ENCODE measurements at regions not wholly inside any gene's neighbourhood (a gene's known extent, or its start where the extent isn't known, plus 50 kb on each side); places are given as distances from the start of the nearest gene placed in this dataset.
A peak's percentile ranks its signal among the peaks of the same experiment; 100 is the strongest.
"Not testable (repeated sequence)": the region's sequence is repeated elsewhere in the genome, so short reads cannot be mapped to it uniquely, and the experiment has no call there.

DNA sequence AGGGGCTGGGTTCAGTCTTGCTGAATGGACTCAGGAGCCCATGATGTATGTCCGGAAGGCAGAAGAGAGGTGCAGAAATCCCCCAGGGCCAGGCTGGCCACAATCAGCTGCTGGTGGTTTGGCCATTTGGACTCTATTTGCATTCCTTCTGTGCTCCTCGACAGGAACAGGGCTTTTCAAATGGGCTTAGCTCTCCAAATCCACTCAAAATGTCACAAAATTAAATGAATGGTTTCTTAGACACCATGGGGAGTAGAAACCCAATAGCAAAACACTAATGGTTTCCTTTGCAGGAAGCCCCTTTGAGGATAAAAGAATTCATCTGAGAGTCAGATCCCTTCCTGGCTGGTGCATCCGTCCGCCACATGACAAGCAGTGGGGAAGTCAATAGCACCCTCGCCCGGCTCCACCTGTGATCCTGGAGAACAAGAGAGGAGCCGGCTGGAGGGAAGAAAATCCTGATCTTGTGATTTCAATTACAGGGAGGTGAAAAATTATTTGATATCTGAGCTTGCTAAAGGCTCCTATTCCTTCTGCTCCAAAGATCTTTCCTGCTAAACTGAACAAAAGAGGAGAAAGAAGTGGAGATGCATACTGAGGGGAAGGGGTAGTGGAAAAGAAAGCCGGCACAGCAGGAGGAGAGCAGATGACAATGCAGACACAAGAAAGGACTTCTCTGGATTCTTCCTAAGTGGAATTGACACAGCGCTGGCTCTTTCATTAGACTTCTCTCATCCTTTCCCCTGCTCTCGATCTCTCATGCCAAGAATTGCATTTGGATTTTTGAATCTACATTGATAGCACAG, 190.7 kb downstream of the C7orf25 start:
- no peak for DNase-seq

DNA sequence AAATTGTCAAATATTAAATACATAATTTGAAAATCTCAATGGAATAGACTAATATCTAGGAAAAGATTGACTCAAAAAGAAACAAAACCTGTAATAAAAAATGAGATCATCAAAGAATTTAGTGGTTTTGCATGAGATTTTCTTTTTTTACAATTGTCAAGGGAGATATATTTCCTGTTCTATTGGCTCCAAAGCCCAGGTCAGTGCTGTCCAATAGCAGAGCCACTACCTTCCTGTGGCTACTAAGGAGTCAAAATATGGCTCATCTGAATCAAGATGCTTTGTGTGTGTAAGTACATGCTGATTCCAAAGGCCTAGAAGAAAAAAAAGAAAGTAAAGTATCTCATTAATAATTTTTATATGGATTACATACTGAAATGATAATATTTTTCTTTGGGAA, 191.9 kb downstream of the C7orf25 start:
- DNase-seq, result no peak

DNA sequence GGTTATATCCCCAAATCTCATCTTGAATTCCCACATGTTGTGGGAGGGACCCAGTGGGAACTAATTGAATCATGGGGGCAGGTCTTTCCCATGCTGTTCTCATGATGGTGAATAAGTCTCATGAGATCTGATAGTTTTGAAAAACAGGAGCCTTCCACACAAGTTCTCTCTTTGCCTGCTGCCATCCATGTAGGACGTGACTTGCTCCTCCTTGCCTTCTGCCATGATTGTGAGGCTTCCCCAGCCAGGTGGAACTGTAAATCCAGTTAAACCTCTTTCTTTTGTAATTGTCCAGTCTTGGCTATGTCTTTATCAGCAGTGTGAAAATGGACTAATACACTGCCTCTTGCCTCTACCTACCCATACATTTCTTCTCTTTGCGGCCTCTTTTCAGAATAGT, 193.4 kb downstream of the C7orf25 start:
- not testable (repeated sequence) for DNase-seq

DNA sequence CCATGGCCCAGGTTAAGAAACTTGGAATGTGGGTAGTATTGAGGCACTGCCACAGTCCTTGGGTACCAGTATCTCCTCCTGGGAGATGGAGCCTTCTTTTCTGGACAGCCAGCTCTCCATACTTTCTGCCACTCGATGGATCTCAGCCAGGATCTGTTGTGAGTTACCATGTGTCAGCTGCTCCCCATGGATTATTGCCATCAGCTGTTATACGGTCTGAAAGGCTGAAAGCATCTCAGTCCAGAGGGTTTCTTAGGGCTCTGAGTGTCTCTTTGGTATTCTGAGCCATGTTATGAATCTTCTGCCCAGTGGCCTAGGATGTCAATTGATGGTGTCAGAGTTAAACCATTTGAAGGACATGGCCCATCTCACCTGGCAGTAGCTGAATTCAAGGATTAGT, 197.5 kb downstream of the C7orf25 start:
- no peak for DNase-seq

DNA sequence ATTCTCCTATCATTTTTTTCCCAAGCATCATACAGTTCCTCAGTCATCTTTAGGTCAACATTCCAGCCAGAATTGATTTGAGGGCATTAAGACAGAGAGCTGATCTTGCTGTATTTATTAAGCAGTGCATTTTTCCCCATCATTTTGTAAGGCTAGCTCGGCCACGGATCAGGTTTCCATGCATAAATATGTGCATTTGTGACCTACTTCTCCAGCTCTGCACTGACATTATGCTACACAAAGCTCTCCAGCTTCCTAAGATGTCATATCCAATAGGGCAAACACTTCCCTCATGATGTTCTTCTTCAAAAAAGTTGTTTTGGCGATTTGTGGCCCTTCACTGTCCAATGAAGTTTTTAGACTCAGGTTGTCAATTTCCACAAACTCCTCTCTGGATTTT, 202.6 kb downstream of the C7orf25 start:
- DNase-seq, result no peak

DNA sequence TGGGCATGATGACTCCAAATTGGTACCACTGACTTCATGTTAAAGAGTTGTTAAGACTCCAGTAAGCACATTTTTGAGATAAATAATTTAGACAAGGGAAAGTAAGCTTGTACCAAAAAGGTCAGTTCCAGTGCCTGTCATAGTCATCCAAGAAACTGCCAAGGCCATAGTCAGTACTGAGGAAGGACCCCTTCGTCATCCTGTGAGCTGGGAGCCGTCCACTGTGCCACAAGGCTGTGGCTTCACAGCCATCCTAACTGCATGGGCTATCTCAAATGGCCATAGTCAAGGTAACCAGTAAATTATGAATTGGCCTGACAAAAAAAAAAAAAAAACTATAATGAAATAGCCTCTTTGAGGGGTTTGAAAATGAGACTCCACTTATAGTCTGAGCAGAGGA, 207.2 kb downstream of the C7orf25 start:
- no peak for DNase-seq

DNA sequence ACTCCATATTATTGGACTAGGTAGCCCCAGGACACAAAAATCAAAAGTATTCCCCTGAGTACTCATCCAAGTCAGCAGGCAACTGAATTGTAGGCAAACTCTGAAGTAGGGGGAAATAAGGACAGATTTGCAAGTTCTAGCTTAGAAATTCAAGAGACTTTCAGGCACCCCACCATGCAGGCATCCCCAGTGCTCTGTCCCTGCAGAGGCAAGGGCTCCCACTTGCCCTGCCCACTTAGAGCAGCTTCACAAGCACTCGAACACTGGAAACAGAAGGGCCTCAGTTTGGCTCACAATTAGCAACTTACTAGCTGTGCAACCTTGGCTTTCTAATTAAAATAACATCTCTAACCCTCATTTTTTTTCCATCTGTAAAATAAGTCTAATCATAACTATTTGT, 209.2 kb downstream of the C7orf25 start:
- no peak for DNase-seq

DNA sequence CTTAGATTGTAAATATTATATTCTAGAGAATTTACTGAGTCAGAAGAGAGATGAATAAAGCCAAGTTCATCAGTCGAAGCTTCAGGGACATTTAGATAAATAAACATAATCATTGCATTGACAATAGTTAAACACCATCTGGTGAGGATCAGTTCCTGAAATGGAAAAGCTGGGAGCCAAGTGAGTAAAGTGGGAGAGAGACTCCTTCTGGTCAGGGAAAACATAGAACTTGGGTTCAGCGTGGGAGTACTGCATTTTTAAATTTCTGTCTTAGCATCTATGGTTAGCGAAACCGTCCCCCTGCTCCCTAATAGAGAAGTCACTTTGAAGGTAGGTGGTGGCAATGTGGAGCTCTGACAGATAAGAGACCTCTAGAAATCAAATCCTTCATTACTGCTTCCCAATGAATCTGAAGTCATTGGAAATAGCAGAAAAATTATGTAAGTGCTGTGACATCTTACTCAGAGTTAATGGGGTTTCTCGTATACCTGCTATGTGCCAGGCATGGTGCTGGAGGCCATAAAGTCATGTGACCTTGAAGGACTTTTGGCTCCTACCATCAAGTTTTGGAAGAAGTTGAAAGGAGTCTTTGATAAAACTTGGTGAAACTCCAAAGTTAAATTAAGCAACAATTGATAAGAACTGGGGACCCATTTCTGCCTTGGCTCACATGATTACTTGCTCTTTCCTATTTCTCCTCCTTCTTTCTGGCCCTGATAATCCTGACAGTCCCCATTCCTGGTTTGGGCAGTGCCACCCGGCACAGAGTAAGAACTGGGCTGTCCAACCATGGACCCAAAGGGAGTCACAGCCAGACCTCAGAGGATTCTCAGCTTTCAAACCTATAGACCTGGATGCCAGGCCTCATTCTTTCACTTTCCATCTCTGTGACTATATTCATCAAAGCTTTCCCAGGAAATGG, 211.2 kb downstream of the C7orf25 start:
- no peak for DNase-seq

DNA sequence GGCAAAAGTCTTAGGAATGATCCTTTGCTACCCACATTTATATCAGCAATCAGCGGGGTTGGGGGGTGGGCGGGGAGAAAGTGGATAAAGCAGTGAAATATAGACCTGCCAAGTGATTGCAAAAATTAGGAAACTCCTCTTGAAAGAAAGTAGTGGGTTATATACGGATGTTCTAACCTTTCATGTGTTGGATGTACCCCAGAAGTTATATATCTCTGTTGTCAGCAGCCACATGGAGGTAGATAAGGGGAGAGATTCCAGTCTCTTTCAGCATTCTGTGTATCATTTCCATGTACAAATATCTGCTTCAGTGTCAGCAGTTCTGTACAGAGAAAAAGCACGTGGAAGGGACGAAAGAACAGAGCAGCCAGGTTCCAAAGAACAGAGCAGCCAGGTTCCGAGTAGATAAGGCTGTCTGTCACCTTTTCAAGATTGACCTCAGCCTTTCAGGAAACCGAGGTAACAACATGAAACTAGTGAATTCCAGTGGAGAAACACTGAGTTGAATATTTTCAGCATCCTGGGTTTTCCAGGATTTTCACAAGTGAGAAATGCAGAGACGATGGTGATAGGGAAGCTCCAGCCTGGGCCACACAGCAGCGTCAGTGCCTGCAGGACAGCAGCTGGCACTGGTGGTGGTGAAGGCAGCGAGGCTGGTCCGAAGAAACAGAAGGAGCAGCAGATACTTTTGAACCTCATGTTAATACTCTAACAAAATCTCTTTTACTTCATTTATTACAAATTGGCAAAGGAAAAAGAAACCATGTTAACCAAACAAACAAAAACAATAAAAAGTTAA, 212.3 kb downstream of the C7orf25 start:
- no peak for DNase-seq

DNA sequence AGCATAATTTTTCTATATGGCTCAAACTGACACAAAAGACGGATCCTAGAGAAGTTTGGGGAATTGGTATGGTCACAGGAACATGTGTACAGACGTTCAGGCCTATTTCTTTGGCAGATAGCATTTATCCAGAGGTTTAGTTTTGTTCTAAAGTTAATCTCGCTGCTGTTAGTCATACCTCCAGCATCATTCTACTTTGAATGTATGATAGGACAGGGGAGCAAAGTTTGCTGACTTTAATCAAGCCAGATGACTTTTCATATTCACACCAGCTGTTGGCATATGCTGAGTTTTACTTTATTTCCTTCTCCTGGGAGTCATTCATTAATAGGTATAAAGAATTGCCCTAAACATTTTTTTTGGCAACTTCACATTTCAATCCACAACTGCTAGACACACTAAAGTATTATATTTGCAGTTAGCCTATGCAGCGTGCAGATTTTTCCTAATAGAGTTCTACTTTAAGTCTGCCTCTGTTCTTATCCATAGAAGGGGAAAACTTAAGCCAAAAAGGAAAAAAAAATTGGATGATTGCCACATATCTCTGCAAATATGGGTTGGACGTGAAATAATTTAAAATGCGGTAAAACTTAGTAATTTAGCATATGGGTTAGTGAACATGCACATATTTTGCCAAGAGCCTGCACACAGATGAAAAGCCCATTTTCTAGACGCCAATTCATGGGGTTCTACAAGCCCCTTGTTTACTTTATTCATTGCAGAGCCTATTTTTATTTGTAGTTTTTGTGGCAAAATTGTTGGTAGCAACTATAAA, 213.1 kb downstream of the C7orf25 start:
- DNase-seq, result no peak

DNA sequence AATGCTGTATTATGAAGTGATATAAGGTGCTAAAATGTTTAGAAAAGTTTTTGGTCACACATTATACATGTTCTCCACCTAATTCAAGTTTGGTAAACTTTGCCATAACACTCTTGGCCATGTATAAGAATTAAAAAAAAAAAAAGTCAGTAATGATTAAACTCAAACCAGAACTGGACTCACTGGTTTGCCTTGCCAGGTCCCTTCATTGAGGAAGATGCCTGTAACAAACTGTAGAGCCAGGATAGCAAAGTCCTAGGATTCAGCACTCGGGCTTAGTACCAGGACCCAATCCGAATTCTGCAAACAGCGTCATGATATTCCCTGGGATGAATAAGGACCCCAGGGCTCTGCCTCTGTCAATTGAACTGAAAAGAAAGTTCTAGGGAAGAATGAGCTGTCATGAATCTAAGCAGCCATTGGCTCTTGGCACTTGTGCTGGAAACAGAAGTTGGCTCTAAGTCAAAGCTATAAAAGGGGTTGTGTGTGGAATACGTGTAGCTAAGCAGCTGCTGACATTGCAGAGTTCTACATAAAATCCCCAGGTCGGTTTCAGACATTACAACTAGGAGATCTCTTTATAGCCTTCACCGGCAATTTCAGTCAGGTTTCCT, 216.9 kb downstream of the C7orf25 start:
- DNase-seq, result no peak

DNA sequence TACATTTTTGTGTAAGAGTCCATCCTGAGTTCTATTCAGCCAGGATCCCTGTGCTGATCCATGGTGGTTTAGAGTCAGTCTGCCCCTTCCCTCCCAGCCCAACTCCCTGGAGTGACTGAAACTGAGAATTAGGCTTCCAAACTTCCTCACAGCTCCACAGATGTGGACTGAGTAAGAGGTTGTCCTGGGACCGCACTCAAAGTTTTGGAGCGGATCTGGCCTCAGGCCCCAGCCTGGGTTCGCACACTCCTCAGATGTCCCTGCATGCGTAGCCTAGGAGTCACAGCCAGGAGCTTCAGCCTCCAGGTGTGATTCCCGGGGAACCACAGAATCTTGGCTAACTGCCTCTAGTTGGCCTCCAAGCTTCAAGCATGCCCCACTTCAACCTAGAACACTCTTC, 218.1 kb downstream of the C7orf25 start:
- no peak for DNase-seq

DNA sequence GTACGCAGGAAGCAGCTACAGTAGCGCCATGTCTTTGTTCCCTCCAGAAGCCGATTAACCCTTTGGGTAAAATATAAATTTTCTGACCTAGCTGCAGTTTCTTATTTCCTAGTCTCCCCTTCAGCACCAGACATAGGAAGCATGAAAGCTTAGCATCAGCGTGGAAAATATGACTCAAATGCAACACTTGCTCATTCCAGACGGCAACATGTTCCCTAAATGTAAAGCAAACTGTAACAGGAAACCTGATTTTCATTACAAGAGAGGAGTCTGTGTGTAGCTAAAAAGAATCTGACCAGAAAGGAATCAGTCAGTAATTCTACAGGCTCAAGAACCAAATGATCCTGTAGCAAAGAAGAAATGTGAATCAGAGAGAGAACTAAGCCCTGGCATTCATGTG, 219.2 kb downstream of the C7orf25 start:
- no peak for DNase-seq

DNA sequence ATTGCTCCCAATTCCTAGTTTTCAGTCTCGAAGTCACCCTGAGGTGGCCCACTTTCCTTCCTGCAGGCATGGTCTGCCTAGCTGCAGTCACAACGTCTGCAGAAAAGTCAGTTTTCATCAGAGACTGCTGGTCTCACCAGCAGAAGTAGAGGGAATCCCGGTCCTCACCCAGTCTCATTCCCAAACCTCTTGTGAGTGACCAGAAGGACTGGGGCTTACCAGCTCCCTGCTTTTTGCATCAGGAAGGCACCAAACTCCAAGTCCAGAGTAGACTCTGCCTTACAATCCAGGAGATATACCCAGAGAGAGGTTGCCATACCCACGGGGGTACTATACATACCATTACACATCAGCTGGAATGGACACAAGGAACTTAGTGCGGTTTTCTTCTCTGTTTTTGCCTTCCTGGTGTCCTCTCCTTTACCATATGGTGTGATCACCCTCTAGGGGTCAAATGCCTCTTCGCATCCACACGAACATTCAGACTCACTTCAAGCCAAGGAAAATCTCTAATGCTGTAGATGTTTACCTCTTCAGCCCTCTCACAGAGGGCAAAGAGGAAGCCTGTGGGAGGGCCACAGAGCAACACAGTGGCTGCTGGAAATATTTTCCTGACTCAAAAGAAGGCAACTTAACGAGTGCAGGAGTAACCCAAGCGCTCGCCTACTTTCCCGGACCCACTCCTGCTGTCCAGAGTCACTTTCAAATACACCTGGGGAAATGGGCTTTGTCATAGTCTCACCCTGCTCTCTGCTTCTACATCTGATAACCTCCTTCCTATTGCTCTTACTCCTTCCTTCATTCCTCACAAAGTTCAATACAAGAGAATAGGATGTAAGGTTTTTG, 220.9 kb downstream of the C7orf25 start:
- peak; percentile 1 for DNase-seq

DNA sequence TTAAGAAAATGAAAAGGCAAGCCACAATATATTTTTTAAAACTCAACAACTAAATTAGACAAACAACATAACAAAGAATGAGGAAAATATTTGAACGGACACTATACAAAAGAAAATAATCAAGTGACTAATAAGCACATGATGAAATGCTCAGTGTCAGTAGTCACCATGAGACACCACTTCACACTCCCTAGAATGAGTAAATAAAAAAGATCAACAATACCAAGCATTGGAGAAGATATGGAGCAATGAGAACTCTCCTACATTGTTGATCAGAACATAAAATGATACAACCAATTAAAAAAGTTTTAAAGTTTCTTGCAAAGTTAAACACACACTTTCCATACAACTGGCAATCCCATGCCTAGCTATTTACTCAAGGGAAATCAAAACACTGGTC, 222.2 kb downstream of the C7orf25 start:
- DNase-seq, result no peak

DNA sequence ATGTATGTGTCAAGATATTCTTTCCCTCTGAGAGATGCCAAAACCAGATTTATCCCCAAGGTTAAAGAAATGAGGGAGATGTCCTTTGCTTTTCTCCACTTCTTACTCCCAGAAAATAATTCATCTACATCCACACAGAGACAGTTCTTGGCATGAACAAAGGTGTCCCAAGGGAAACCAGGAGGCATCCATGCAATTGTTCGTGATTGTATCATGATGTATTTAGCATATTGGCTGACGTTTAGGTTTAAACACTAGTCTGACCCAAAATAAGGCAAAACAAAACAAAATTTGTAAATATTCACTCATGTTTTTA, 223.9 kb downstream of the C7orf25 start:
- DNase-seq, result no peak

DNA sequence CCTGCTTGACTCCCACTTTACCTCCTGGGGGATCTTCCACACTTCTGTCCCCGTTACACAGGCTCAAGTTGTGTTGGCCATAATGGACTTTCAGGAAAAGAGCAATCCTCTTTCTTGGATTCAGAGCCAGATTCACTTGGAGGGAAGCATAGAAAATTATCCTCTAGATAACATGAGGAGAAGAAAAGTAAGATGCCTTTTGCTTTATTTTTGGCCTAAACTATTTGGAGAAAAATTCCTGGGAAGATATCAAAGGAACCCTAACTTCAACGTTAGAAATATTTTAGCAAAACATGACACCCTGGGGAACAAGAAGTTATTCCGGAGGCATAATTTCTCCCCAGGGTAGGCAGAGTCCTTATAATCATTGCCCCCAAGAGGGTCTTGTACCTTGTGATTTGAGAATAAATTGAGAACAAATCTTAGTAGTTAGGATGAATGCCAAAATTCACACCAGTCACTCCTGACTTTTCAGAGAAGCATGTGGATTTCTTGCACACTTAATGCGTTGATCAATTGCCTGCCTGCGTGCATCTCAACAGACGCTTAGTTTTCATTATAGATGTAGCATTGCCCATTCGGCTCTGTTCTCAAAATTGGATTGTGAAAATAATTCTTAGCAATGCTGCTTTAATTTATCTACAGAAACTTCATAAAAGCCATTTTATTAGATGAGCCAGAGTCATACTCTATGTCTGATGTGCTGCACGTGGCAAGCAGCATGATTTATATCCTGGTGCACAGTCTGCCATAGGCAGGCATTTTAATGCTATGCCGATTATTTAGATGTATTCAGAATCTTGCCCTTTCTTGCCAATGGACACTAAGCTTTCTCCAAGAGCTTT, 224.4 kb downstream of the C7orf25 start:
- DNase-seq, result no peak

DNA sequence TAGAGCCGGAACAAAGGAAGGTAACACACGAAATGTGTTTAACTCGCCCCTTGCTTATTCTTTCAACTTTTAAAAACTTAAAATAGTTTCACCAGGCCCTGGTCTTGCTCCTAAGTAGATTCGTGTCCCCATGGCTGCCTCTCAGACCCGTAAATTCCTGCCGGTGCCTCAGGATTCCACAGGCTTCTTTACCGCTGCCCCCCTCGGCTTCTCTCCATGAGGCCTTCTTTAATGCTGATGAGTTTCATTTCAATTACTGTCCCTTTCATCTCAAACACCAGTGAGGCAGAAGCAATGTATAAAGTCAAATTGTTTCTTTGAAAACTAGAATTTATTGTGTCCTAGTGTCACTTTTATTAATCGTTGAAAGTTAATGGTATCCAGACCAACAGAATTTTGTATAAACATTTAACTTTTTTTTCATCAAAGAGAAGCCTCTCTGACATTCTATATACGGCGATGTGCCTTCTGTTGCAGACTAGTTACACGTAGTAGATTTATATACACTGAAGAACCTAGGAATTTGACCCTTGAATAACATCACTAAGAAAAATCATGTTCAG, 225.2 kb downstream of the C7orf25 start:
- DNase-seq, result no peak

DNA sequence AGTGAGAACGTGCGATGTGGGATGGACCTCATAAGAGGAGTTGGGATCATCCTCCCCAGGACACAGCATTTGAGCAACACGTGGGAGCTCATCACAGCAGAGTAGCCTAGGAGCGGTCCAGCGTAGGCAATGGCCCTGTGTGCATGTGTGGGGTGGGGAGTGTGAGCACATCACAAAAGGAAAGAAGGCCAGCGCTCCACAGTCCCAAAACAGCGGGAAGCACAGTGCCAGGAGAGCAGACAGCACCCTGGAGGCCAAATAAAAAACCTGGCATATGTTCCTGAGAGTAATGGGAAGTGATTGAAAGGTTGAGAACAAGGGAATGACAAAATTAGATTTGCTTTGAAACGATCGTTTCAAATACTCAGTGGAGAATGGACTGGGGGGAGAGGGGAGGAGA, 226.0 kb downstream of the C7orf25 start:
- DNase-seq, result no peak
